B cell (primary cell): ENCODE measurements at regions not wholly inside any gene's neighbourhood (a gene's known extent, or its start where the extent isn't known, plus 50 kb on each side); places are given as distances from the start of the nearest gene placed in this dataset.
A peak's percentile ranks its signal among the peaks of the same experiment; 100 is the strongest.

ENCODE experiments used
- ATAC-seq: fragments of 200-7000 bp; cut with Tn5 transposase; one replicate; pipeline ENCODE4 v1.10.0; 2021; ENCODE audit warnings: low read depth, mild to moderate bottlenecking, moderate number of reproducible peaks, moderate library complexity
- CTCF ChIA-PET: fragments of 350-600 bp; sonication (Branson Sonifier 250); formaldehyde crosslinking; loops from one replicate; lab custom pipeline; 2021; ENCODE audit warnings: antibody characterized with exemption, inconsistent platforms; lab: Charles Lee
- POLR2A ChIA-PET: fragments of 350-600 bp; sonication (Branson Sonifier 250); formaldehyde crosslinking; loops from one replicate; lab custom pipeline; 2021; ENCODE audit warnings: antibody characterized with exemption; lab: Charles Lee
- DNase-seq: peaks from one replicate; pipeline ENCODE4 v3.0.0; 2013
- H2AFZ ChIP-seq: 2 replicates; pipeline ENCODE4 v1.6.1; 2012; ENCODE audit warnings: mild to moderate bottlenecking, low read depth, low read length; ENCODE audit not compliant: insufficient read depth, poor library complexity, severe bottlenecking
- H3K27ac ChIP-seq, 2 donors: 1 replicate in 1 of 2; 2 replicates in 1 of 2; pipeline ENCODE4 v1.5.1; 2012 to 2013; ENCODE audit warnings: low read length in 2 of 2, mild to moderate bottlenecking in 2 of 2, moderate library complexity in 1 of 2
- H3K27me3 ChIP-seq, 4 experiments: fragments of 200-600 bp in 1 of 4; sonication (generic) in 1 of 4; replicated peaks in 1 of 4; 1 replicate in 2 of 4; 2 replicates in 2 of 4; pipeline versions ENCODE4 v1.6.1 to v1.7.0; 2013 to 2016; ENCODE audit warnings: low read length in 3 of 4, mild to moderate bottlenecking in 2 of 4, mixed read lengths in 1 of 4, moderate library complexity in 1 of 4; ENCODE audit not compliant: insufficient read depth in 4 of 4, control insufficient read depth in 3 of 4; ENCODE audit errors: control extremely low read depth in 1 of 4
- H3K36me3 ChIP-seq, 2 experiments: replicated peaks in 1 of 2; 1 replicate in 1 of 2; 2 replicates in 1 of 2; pipeline versions ENCODE4 v1.6.1 to v1.7.1; 2013; ENCODE audit warnings: low read length in 1 of 2; ENCODE audit not compliant: insufficient read depth in 2 of 2, control insufficient read depth in 1 of 2; ENCODE audit errors: control extremely low read depth in 1 of 2, extremely low read depth in 1 of 2
- H3K4me1 ChIP-seq, 2 donors: fragments of 200-600 bp in 1 of 2; sonication (generic) in 1 of 2; 1 replicate in 1 of 2; 2 replicates in 1 of 2; pipeline versions ENCODE4 v1.5.1 to v1.6.1; 2013 to 2017; ENCODE audit warnings: low read length in 2 of 2; ENCODE audit not compliant: control insufficient read depth in 2 of 2, insufficient read depth in 2 of 2
- H3K4me2 ChIP-seq: replicated peaks from 2 replicates; pipeline ENCODE3; 2012; ENCODE audit warnings: mild to moderate bottlenecking, low read depth, low read length; ENCODE audit not compliant: poor library complexity, severe bottlenecking
- H3K4me3 ChIP-seq, 5 experiments: fragments of 200-600 bp in 1 of 5; sonication (generic) in 1 of 5; 1 replicate in 3 of 5; 2 replicates in 2 of 5; pipeline versions ENCODE4 v1.5.1 to v1.7.0; 2011 to 2016; ENCODE audit warnings: low read length in 4 of 5, mild to moderate bottlenecking in 4 of 5, low read depth in 2 of 5, control low read depth in 1 of 5, moderate library complexity in 1 of 5; ENCODE audit not compliant: insufficient read depth in 1 of 5; ENCODE audit errors: control extremely low read depth in 1 of 5, extremely low read depth in 1 of 5
- H3K79me2 ChIP-seq: fragments of 200-600 bp; sonication (generic); one replicate; pipeline ENCODE4 v1.6.0; 2016; ENCODE audit warnings: low read length; ENCODE audit not compliant: control insufficient read depth, insufficient read depth
- H3K9ac ChIP-seq: fragments of 200-600 bp; sonication (generic); 2 replicates; pipeline ENCODE4 v1.6.1; 2017; ENCODE audit warnings: mild to moderate bottlenecking, low read length, moderate library complexity
- H3K9me3 ChIP-seq, 3 donors: one replicate each; pipeline versions ENCODE4 v1.6.1 to v1.7.1; 2013; ENCODE audit warnings: low read length in 2 of 3; ENCODE audit not compliant: control insufficient read depth in 2 of 3, insufficient read depth in 1 of 3; ENCODE audit errors: control extremely low read depth in 1 of 3
- H4K20me1 ChIP-seq: 2 replicates; pipeline ENCODE4 v1.6.0; 2012; ENCODE audit warnings: mild to moderate bottlenecking, low read length; ENCODE audit not compliant: insufficient read depth, control insufficient read depth, poor library complexity, severe bottlenecking
- H3K27ac Mint-ChIP-seq: one replicate; pipeline ENCODE4 v1.8.0; 2021; ENCODE audit warnings: mixed read lengths
- H3K27me3 Mint-ChIP-seq: one replicate; pipeline ENCODE4 v1.8.0; 2021; ENCODE audit warnings: mixed read lengths
- H3K4me1 Mint-ChIP-seq: one replicate; pipeline ENCODE4 v1.8.0; 2021; ENCODE audit warnings: mixed read lengths
- H3K4me3 Mint-ChIP-seq: one replicate; pipeline ENCODE4 v1.8.0; 2021; ENCODE audit warnings: mixed read lengths
- H3K9me3 Mint-ChIP-seq: one replicate; pipeline ENCODE4 v1.8.0; 2022; ENCODE audit warnings: mixed read lengths; ENCODE audit not compliant: insufficient read depth
- CTCF ChIP-seq: fragments of 200-600 bp; IDR thresholded peaks from one replicate; pipeline ENCODE4 v1.8.0; 2022; ENCODE audit warnings: antibody characterized with exemption, mild to moderate bottlenecking
- EZH2 ChIP-seq: IDR thresholded peaks from 2 replicates; pipeline ENCODE4 v1.6.1; 2012; ENCODE audit warnings: borderline replicate concordance, low read depth, mild to moderate bottlenecking, moderate library complexity, low read length; ENCODE audit not compliant: insufficient read depth, poor library complexity, severe bottlenecking
- WGBS: methylation state at CpG from one replicate; pipeline ENCODE4 v1.1.5; 2013; ENCODE audit warnings: missing lambda C conversion rate; ENCODE audit not compliant: insufficient coverage; 5-methylcytosine and 5-hydroxymethylcytosine counted together
- intact Hi-C: fragments of 100-400 bp; cut with micrococcal nuclease; formaldehyde crosslinking; loops from one replicate; pipeline ENCODE4 v1.10.0; 2022

- DNase-seq (no peak), ATAC-seq (no peak)
- peaks cover 53 to 58% of the 10 kb centered on the region in 2 donors for H3K4me1 ChIP-seq
- Mint-ChIP-seq H3K9me3 (no peaks in the 10 kb centered on the region), H3K4me1 (peaks cover 66% of the 10 kb centered on the region), H3K27me3 (no peaks in the 10 kb centered on the region), H3K27ac (peak overlapping the region; percentile 93), H3K4me3 (peak overlapping the region; percentile 78)
- ChIA-PET POLR2A (interaction anchor here (1.6 to 6.1 kb wide), 2 partner anchors 12 to 24 kb away, joined by 9 to 60 read pairs; a partner anchor contains a TSS), CTCF (interaction anchor here (1.0 to 6.9 kb wide), 5 partner anchors 12 to 53 kb away, joined by 3 to 113 read pairs (median 34); a partner anchor contains a TSS)
- peaks cover 91% of the 10 kb centered on the region for H3K79me2 ChIP-seq
- peak overlapping the region; percentile 7 to 90 for H3K27ac ChIP-seq
- intact Hi-C loops: loop anchor here (5.0 kb wide), 1 partner anchor 136 kb away; no protein-coding TSS in a partner anchor
- H3K9ac ChIP-seq: no peak overlapping the region
- peaks cover 0 to 11% of the 10 kb centered on the region in 2 experiments for H3K36me3 ChIP-seq
- WGBS: 80% methylated on average over 10 of the region's 10 CpGs
- no peaks in the 10 kb centered on the region for H3K9me3 ChIP-seq
- no peak overlapping the region for H2AFZ ChIP-seq
- H4K20me1 ChIP-seq: peaks cover 71% of the 10 kb centered on the region
- no peaks in the 10 kb centered on the region for H3K27me3 ChIP-seq
- H3K4me2 ChIP-seq: peak overlapping the region; percentile 76
- H3K4me3 ChIP-seq: no peak overlapping the region
- TF ChIP-seq CTCF (no peak), EZH2 (no peak)
Observed at GRCh38 chr14:73783107-73783727, 68.4 kb upstream of the PTGR2 start.

GRCh38 chr14:73782623-73783022, 68.4 kb upstream of the PNMA1 start:
- Histone ChIP-seq H4K20me1 (peaks cover 77% of the 10 kb centered on the region), H3K27me3 (no peaks in the 10 kb centered on the region), H3K79me2 (peaks cover 91% of the 10 kb centered on the region), H3K27ac (peak overlapping the region in 1 of 2 donors; percentile 90), H3K9me3 (no peaks in the 10 kb centered on the region), H3K4me1 (peaks cover 54 to 58% of the 10 kb centered on the region in 2 donors), H2AFZ (no peak overlapping the region), H3K9ac (no peak overlapping the region), H3K4me3 (no peak overlapping the region), H3K36me3 (peaks cover 0 to 11% of the 10 kb centered on the region in 2 experiments), H3K4me2 (peak overlapping the region; percentile 76)
- no peaks in the 10 kb centered on the region for H3K9me3 Mint-ChIP-seq
- ChIA-PET CTCF (interaction anchor here (1.0 kb wide), 1 partner anchor 12 kb away, joined by 3 read pairs; no protein-coding TSS in a partner anchor), POLR2A (interaction anchor here (1.2 kb wide), 1 partner anchor 11 kb away, joined by 6 read pairs; no protein-coding TSS in a partner anchor)
- H3K27ac Mint-ChIP-seq: peak overlapping the region; percentile 93
- H3K4me3 Mint-ChIP-seq: no peak overlapping the region
- no peak for TF ChIP-seq CTCF
- TF ChIP-seq EZH2: no peak
- peaks cover 65% of the 10 kb centered on the region for H3K4me1 Mint-ChIP-seq
- intact Hi-C loops: loop anchor here (5.0 kb wide), 1 partner anchor 135 kb away; no protein-coding TSS in a partner anchor
- 100% methylated on average over 1 of the region's 2 CpGs for WGBS
- no peak for DNase-seq
- ATAC-seq: no peak
- H3K27me3 Mint-ChIP-seq: no peaks in the 10 kb centered on the region
